SK-N-SH treated with all-trans-retinoic acid at 6 μM for 48 hours (cell line): ENCODE measurements at regions not wholly inside any gene's neighbourhood (a gene's known extent, or its start where the extent isn't known, plus 50 kb on each side); places are given as distances from the start of the nearest gene placed in this dataset.
A peak's percentile ranks its signal among the peaks of the same experiment; 100 is the strongest.

Experiments used
- ATAC-seq: fragments of 200-7000 bp; cut with Tn5 transposase; 3 replicates; pipeline ENCODE4 v1.9.1; 2020; ENCODE audit warnings: mild to moderate bottlenecking, moderate library complexity
- CREB5 ChIP-seq: fragments of 250-450 bp; sonication (Bioruptor Pico); IDR thresholded peaks from 2 replicates; pipeline ENCODE4 v1.5.1; 2020; ENCODE audit warnings: low read depth, mild to moderate bottlenecking, moderate library complexity
- CSDC2 ChIP-seq: fragments of 250-450 bp; sonication (Bioruptor Pico); IDR thresholded peaks from 2 replicates; pipeline ENCODE4 v1.5.0; 2020; ENCODE audit warnings: mild to moderate bottlenecking, moderate library complexity
- CSRNP3 ChIP-seq: fragments of 250-450 bp; sonication (Bioruptor Pico); IDR thresholded peaks from 2 replicates; pipeline ENCODE4 v1.5.1; 2021; ENCODE audit warnings: mild to moderate bottlenecking, moderate library complexity
- ESRRG ChIP-seq: fragments of 250-450 bp; sonication (Bioruptor Pico); IDR thresholded peaks from 2 replicates; pipeline ENCODE4 v1.6.1; 2021; ENCODE audit warnings: mild to moderate bottlenecking
- GLIS3 ChIP-seq: fragments of 250-450 bp; sonication (Bioruptor Pico); IDR thresholded peaks from 2 replicates; pipeline ENCODE4 v1.5.0; 2020; ENCODE audit warnings: mild to moderate bottlenecking, moderate library complexity
- ISL1 ChIP-seq: fragments of 250-450 bp; sonication (Bioruptor Pico); IDR thresholded peaks from 2 replicates; pipeline ENCODE4 v2.1.2; 2022; ENCODE audit warnings: mild to moderate bottlenecking, moderate library complexity
- OSR1 ChIP-seq: fragments of 250-450 bp; sonication (Bioruptor Pico); IDR thresholded peaks from 2 replicates; pipeline ENCODE4 v1.8.0; 2022; ENCODE audit warnings: moderate library complexity, mild to moderate bottlenecking, inconsistent platforms
- PATZ1 ChIP-seq: fragments of 250-450 bp; sonication (Bioruptor Pico); IDR thresholded peaks from 2 replicates; pipeline ENCODE4 v1.8.0; 2020; ENCODE audit warnings: mild to moderate bottlenecking, moderate library complexity, borderline replicate concordance
- POU6F1 ChIP-seq: fragments of 250-450 bp; sonication (Bioruptor Pico); IDR thresholded peaks from 2 replicates; pipeline ENCODE4 v1.8.0; 2021; ENCODE audit warnings: low read depth, mild to moderate bottlenecking, moderate library complexity, borderline replicate concordance
- PPARA ChIP-seq: fragments of 250-450 bp; sonication (Bioruptor Pico); IDR thresholded peaks from 2 replicates; pipeline ENCODE4 v1.5.0; 2020; ENCODE audit warnings: mild to moderate bottlenecking, borderline replicate concordance
- SNAI2 ChIP-seq: fragments of 250-450 bp; sonication (Bioruptor Pico); IDR thresholded peaks from 2 replicates; pipeline ENCODE4 v1.5.0; 2020; ENCODE audit warnings: mild to moderate bottlenecking, moderate library complexity
- TCF4 ChIP-seq: fragments of 250-450 bp; sonication (Bioruptor Pico); IDR thresholded peaks from 2 replicates; pipeline ENCODE4 v1.8.0; 2021; ENCODE audit warnings: mild to moderate bottlenecking, moderate library complexity, borderline replicate concordance
- TOX ChIP-seq: fragments of 250-450 bp; sonication (Bioruptor Pico); IDR thresholded peaks from 2 replicates; pipeline ENCODE4 v1.8.0; 2021; ENCODE audit warnings: mild to moderate bottlenecking, moderate library complexity, borderline replicate concordance
- TSHZ2 ChIP-seq: fragments of 250-450 bp; sonication (Bioruptor Pico); IDR thresholded peaks from 2 replicates; pipeline ENCODE4 v1.5.0; 2020; ENCODE audit warnings: mild to moderate bottlenecking, moderate library complexity
- ZC3H10 ChIP-seq: fragments of 250-450 bp; sonication (Bioruptor Pico); IDR thresholded peaks from 2 replicates; pipeline ENCODE4 v1.5.1; 2021; ENCODE audit warnings: mild to moderate bottlenecking, moderate library complexity
- ZFP3 ChIP-seq: fragments of 250-450 bp; sonication (Bioruptor Pico); IDR thresholded peaks from 2 replicates; pipeline ENCODE4 v1.5.0; 2020; ENCODE audit warnings: mild to moderate bottlenecking, moderate library complexity
- ZNF565 ChIP-seq: fragments of 450-650 bp; formaldehyde crosslinking; conservative IDR thresholded peaks from 2 replicates; pipeline ENCODE4 v1.5.0; 2020; ENCODE audit warnings: low read depth, mild to moderate bottlenecking, moderate library complexity
- ZNF70 ChIP-seq: fragments of 450-650 bp; formaldehyde crosslinking; IDR thresholded peaks from 2 replicates; pipeline ENCODE4 v1.5.0; 2020; ENCODE audit warnings: mild to moderate bottlenecking, moderate library complexity

GRCh38 chr16:85401917-85402766 is 211.0 kb upstream of the GSE1 start (continued):
- TF ChIP-seq TSHZ2 (CRISPR knock-in tag) (no peak), GLIS3 (no peak), ZNF565 (CRISPR knock-in tag) (no peak), POU6F1 (CRISPR knock-in tag) (no peak), TCF4 (CRISPR knock-in tag) (no peak), ISL1 (no peak), CREB5 (CRISPR knock-in tag) (no peak), ZNF70 (no peak), OSR1 (no peak)

GRCh38 chr16:85402910-85403692 is 210.0 kb upstream of the GSE1 start:
- TF ChIP-seq PPARA (CRISPR knock-in tag) = no peak
- TF ChIP-seq, all 23 proteins: peak for 0
- ATAC-seq = peak; percentile 65

- TF ChIP-seq ZNF565 (CRISPR knock-in tag) (no peak), PATZ1 (CRISPR knock-in tag) (no peak), ZFP3 (CRISPR knock-in tag) (no peak), TOX (CRISPR knock-in tag) (no peak), OSR1 (no peak), CSRNP3 (CRISPR knock-in tag) (no peak), ESRRG (CRISPR knock-in tag) (no peak), GLIS3 (no peak), ZNF70 (no peak), SNAI2 (no peak), CSDC2 (no peak), PPARA (CRISPR knock-in tag) (no peak), ZC3H10 (CRISPR knock-in tag) (no peak)
- ATAC-seq = peak; percentile 28; the same call in 1 of the 3 replicates
Observed at GRCh38 chr16:85403693-85404092, 209.4 kb upstream of the GSE1 start.
